ENCODE measurements at regions not wholly inside any gene's neighbourhood (a gene's known extent, or its start where the extent isn't known, plus 50 kb on each side); places are given as distances from the start of the nearest gene placed in this dataset.

- H3K27me3 Mint-ChIP-seq (ENCODE audit: low read depth): no peaks in the 10 kb centered on the region
- H3K36me3 Mint-ChIP-seq (ENCODE audit: low read depth): no peaks in the 10 kb centered on the region
- H3K27ac Mint-ChIP-seq (ENCODE audit: unreplicated experiment): no peak overlapping the region
- H3K4me1 Mint-ChIP-seq: no peaks in the 10 kb centered on the region
- DNase-seq (ENCODE audit: low read depth, low spot score): no peak
- no peak overlapping the region for H3K4me3 Mint-ChIP-seq
- no peaks in the 10 kb centered on the region for H3K9me3 Mint-ChIP-seq
- TF ChIP-seq, protein P1, sequence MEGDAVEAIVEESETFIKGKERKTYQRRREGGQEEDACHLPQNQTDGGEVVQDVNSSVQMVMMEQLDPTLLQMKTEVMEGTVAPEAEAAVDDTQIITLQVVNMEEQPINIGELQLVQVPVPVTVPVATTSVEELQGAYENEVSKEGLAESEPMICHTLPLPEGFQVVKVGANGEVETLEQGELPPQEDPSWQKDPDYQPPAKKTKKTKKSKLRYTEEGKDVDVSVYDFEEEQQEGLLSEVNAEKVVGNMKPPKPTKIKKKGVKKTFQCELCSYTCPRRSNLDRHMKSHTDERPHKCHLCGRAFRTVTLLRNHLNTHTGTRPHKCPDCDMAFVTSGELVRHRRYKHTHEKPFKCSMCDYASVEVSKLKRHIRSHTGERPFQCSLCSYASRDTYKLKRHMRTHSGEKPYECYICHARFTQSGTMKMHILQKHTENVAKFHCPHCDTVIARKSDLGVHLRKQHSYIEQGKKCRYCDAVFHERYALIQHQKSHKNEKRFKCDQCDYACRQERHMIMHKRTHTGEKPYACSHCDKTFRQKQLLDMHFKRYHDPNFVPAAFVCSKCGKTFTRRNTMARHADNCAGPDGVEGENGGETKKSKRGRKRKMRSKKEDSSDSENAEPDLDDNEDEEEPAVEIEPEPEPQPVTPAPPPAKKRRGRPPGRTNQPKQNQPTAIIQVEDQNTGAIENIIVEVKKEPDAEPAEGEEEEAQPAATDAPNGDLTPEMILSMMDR (conservative IDR thresholded peaks at IDR 0.05): peak; percentile 57
These were observed 109.7 kb downstream of the CD8B2 start for GRCh38 chr2:106596844-106597243.

- H3K36me3 Mint-ChIP-seq (ENCODE audit: low read depth): no peaks in the 10 kb centered on the region
- TF ChIP-seq, protein P1 (conservative IDR thresholded peaks at IDR 0.05): no peak
- no peak overlapping the region for H3K27ac Mint-ChIP-seq (ENCODE audit: unreplicated experiment)
- peaks cover 8% of the 10 kb centered on the region for H3K9me3 Mint-ChIP-seq
- no peak overlapping the region for H3K4me3 Mint-ChIP-seq
- no peaks in the 10 kb centered on the region for H3K27me3 Mint-ChIP-seq (ENCODE audit: low read depth)
- H3K4me1 Mint-ChIP-seq: no peaks in the 10 kb centered on the region
- no peak for DNase-seq (ENCODE audit: low read depth, low spot score)
These were observed 112.4 kb downstream of the CD8B2 start for GRCh38 chr2:106599540-106599939.

DNA sequence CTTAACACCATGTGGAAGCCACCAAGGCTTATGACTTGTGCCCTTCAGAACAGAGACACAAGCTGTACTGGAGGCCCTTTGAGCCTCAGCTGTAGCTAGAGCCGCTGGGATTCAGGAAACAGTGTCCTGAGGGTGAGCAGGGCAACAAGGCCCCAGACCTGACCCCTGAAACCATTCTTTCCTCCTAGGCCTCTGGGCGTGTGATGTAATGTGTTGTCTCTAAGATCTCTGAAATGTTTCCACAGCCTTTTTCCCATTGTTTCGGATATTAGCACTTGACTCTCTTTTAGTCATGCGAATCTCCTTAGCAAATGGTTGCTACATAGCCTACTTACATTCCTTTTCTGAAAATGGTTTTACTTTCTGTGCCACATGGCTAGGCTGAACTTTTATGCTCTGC lies 114.9 kb downstream of the CD8B2 start:
- Mint-ChIP-seq H3K4me3 (no peak overlapping the region), H3K27ac (ENCODE audit: unreplicated experiment) (no peak overlapping the region), H3K36me3 (ENCODE audit: low read depth) (no peaks in the 10 kb centered on the region), H3K9me3 (peaks cover 8% of the 10 kb centered on the region), H3K4me1 (no peaks in the 10 kb centered on the region), H3K27me3 (ENCODE audit: low read depth) (no peaks in the 10 kb centered on the region)
- no peak for DNase-seq (ENCODE audit: low read depth, low spot score)
- TF ChIP-seq, protein P1 (conservative IDR thresholded peaks at IDR 0.05): no peak

- TF ChIP-seq, protein P1 (conservative IDR thresholded peaks at IDR 0.05): no peak
- Mint-ChIP-seq H3K27me3 (ENCODE audit: low read depth) (no peaks in the 10 kb centered on the region), H3K9me3 (peaks cover 8% of the 10 kb centered on the region), H3K4me3 (no peak overlapping the region), H3K27ac (ENCODE audit: unreplicated experiment) (no peak overlapping the region), H3K36me3 (ENCODE audit: low read depth) (no peaks in the 10 kb centered on the region), H3K4me1 (no peaks in the 10 kb centered on the region)
- DNase-seq (ENCODE audit: low read depth, low spot score): no peak
These were observed 119.5 kb downstream of the CD8B2 start for GRCh38 chr2:106606652-106607051.

- Mint-ChIP-seq H3K27me3 (ENCODE audit: low read depth) (no peaks in the 10 kb centered on the region), H3K9me3 (peaks cover 4% of the 10 kb centered on the region), H3K27ac (ENCODE audit: unreplicated experiment) (no peak overlapping the region), H3K36me3 (ENCODE audit: low read depth) (no peaks in the 10 kb centered on the region), H3K4me3 (no peak overlapping the region), H3K4me1 (no peaks in the 10 kb centered on the region)
- DNase-seq (ENCODE audit: low read depth, low spot score): no peak
- TF ChIP-seq, protein P1 (conservative IDR thresholded peaks at IDR 0.05): no peak
These were observed 120.2 kb downstream of the CD8B2 start for GRCh38 chr2:106607371-106607770.

DNA sequence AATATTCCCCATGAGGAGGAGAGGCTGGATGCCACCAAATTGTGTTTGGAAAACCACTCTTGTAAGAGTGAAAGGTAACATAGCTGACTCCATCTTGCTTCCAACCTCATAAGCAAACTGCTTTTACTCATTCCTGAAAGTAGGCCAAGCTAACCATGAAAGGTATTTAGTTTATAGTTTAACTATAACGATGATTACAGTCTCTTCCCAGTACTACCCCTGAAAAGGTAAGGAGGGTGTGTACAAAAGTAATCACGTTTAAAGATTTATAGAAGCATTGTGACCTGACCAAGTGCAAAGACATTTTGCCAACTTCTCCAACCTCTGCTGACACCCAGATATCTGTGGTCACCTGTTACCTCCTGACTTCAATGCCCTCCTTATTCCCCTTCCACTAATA lies 122.6 kb downstream of the CD8B2 start:
- Mint-ChIP-seq H3K36me3 (ENCODE audit: low read depth) (no peaks in the 10 kb centered on the region), H3K4me3 (no peak overlapping the region), H3K4me1 (no peaks in the 10 kb centered on the region), H3K9me3 (no peaks in the 10 kb centered on the region), H3K27ac (ENCODE audit: unreplicated experiment) (no peak overlapping the region), H3K27me3 (ENCODE audit: low read depth) (no peaks in the 10 kb centered on the region)
- no peak for DNase-seq (ENCODE audit: low read depth, low spot score)
- TF ChIP-seq, protein P1 (conservative IDR thresholded peaks at IDR 0.05): no peak

All from neural crest cell (in vitro differentiated cells).